HuH-7.5 (cell line): ENCODE measurements at regions not wholly inside any gene's neighbourhood (a gene's known extent, or its start where the extent isn't known, plus 50 kb on each side); places are given as distances from the start of the nearest gene placed in this dataset.
A peak's percentile ranks its signal among the peaks of the same experiment; 100 is the strongest.
"Not testable (repeated sequence)": the region's sequence is repeated elsewhere in the genome, so short reads cannot be mapped to it uniquely, and the experiment has no call there.

Experiments
- DNase-seq: peaks from one replicate; pipeline ENCODE4 v3.0.0; 2011; ENCODE audit warnings: low spot score

DNA sequence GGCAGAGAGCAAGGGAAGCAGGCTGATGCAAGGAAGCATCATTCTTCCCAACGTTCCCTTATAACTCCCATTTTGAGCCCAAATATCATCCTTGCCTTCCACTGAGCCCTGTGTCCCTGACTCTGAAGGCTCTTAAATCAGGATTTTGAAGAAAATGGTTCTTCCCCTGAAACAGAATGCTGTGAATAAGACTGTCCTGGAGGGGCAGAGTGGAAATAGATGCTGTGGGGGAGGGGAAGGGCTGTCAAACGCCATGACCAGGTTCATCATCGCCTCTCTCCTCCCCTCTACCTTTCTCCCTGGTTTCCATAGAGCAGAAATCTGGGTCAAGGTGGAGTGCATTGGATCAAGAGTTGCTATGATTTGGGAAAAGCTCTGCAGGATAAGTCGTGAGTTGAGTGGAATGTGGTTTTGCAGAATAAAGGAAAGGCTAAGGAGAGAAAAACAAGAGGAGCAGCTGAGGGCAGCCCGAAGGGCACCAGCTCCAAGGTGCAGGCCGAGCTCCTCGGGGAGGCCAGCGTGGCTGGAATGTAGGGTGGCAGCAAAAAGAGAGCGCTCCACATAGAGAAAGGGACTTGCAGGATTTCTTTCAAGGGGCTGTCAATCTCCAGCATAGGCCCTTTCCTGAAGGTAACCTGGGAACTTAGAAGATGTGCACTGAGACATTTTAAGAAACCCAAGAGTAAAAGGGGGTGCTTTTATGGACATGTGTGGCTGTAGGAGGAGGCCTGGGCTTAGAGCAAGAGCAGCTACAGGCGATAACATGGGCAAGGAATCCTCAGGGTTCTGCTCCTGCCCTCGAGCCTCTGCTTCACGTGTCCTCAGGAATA, 120.8 kb upstream of the CDYL start:
- DNase-seq, result no peak

DNA sequence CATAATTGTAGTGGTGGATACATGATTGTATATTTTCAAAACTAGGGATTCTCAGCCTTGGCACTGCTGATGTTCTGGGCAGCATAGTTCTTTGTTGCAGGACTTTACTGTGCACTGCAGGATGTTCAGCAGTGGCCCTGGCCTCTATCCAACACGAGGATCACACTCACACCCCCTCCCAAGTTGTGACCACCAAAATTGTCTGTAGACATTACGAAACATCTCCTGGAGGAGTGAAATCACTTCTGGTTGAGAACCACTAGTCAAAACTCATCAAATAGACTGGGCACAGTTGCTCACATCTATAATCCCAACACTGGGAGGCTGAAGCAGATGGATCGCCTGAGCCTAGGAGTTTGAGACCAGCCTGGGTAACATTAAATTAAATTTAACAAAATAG, 123.1 kb upstream of the CDYL start:
- DNase-seq, result no peak

DNA sequence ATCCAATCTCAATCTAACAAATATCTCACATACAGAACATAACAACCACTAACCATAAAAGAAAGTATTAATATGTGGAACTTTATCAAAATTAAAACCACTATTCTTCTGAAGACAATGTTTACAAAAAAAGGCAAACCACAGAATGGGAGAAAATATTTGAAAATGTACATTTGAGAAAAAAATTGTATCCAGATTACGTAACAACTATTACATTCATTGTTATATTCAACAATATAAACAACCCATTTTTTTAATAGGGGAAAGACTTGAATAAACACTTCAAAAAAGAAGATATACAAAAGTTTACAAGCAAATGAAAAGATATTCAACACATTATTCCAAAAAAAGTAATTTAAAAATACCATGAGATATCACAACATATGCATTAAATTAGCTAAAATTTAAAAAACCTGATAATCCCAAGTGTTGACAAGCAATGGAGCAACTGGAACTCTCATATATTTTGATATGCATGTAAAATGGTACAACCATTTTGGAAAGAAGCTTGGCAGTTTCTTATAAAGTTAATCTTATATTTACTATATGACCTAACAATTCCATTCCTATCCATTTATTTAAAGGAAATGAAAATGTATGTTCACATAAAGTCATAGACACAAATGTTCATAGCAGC, 124.3 kb upstream of the CDYL start:
- no peak for DNase-seq

DNA sequence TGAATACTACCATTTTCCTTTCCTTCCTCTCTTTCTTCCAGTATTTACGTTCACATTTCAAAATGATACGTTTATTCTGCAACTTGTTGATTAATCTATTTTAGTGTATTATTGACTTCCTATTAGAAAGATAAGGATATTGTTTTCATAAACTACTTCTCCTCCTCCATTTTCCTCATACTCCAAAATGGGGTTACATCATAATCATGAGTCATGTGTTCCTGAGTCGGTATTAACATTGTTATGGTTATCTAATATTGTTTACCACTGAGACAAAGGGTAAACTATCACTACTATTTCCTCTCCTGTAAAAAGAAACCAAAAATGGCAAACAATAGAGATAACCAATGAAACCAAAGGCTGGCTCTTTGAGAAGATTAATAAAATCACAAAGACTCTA, 126.5 kb upstream of the CDYL start:
- no peak for DNase-seq

DNA sequence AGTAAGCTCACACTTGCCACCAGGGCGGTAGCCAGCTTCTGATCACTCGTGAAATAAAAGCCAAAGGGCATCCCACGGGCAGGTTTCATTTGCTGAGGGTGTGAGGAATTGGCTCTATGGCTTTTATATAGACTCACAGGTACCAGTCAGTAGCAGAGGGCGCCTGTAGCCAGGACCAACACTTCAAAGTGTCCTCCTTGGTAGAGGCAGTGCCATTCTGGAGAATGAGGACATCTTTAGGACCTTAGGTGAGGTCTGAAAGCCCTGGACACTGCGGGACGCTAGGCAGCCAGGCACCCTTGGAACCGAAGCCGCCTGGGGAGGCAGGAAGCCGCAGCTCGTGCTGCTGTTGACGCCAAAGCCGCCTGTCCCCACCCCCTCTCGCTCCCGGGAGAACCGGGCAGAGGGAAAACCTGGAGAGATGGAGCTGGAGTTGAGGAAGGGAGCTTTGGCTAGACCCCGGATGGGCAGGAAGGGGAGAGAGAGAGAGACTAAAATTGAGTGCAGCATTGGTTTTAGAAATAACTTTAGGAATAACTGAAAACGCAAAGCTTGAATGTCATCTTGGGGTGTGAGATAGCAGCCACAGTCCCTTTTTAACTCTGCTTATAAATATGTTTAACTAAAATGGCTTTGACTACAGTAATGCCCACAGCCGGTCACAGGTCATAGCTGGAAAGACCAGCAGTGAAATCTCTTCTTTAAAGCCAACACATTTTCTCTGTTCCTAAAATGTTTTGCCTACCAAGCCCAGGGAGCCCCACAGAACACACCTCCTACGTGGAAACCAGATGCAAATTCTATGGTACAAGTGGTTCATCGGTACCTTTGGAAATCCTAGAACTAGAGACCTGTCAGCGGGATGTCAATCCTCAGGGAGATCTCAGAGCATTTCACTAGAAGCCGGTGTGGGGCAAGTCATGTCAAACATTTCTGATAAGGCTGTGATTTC, 128.5 kb upstream of the CDYL start:
- DNase-seq, result peak; percentile 13

DNA sequence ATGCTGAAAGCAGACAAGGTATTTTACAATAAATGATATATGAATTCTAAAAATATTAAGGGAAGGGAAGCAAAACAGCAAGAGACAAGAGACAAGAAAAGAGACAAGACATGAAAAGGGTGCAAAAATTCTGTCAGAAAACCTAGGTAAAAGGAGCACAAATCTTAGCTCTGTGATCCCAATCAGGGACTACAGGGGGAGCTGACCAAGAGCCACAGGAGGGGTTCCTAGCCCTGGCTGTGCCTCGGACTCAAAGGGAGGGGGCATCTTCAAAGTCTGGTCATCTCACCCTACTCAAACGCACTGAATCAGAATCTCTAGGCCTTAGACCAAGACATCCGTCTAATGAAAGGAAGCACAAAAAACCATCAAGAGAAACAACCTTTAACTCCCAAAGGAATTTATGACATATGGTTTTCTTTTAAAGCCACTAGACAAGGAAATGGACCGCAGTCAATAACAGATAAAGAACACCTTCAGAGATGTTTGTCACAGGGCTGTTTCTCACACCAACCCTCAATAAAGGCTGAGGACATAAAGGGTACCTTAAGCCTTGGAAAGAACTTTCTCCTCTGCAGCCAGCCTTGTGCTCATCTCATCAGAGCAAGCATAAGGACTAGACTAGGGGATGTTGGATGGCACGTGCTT, 130.4 kb upstream of the CDYL start:
- no peak for DNase-seq

DNA sequence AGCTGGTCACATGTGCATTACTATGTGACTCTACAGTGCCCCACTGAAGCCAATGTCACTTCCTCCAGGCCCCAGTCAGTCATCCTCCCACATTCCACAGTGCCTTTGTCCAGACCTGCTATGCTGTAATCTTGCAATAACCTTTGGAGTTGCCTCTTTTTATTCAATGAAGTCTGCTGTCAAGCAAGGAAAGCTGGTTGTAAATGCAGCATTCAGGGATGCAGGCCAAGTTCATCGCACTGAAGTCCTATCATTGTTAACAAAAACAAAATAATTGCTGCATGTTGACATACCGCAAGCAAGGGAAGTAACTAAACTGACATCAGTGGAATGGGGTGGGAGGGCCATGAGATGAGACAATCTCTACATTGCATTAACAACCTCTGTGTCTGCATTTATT, 131.2 kb upstream of the CDYL start:
- no peak for DNase-seq

DNA sequence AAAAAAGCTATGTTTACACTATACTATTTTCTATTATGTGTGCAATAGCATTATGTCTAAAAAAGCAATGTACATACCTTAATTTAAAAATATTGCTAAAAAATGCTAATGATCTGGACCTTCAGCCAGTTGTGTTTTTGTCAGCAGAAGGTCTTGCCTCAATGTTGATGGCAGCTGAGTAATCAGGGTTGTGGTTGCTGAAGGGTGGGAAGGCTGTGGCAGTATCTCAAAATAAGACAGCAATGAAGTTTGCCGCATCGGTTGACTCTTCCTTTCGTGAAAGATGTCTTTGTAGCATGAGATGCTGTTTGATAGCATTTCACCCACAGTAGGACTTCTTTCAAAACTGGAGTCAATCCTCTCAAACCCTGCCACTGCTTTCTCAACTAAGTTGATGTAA, 134.7 kb upstream of the CDYL start:
- DNase-seq, result no peak

DNA sequence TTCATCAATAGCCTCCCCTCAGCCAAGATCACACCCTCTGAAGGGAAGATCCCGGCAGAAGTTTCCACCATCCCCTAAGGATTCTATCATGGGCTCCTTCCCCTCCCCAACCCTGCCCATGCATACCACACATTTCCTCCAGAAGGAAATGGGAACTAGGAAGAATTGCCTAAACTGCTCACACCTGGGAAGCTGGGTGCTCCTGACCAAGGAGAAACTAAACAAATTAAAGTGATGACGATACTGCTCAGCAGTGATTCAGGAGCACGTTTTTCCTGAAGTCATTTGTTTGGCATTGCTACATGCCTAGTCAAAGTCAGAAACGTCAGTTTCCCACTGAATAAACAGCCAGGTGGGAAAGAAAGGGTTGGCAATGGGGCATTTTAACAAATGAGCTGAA, 136.1 kb upstream of the CDYL start:
- no peak for DNase-seq

DNA sequence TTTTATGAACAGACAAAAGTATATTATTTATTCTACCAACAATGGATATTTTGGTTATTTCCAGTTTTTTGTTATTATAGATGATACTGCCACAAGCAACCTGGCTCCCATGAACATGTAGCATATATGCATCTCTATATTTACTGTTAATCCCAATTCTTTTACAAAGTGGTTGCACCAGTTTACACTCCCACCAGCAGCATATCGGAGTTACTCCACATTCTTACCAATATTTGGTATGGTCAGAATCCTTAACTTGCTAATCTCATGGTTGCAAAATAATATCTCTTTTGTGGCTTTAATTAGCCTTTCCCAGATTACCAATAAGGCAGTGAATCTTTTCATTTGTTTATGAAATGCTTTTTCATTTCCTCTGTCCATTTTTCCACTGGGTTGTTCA, 137.6 kb upstream of the CDYL start:
- no peak for DNase-seq

DNA sequence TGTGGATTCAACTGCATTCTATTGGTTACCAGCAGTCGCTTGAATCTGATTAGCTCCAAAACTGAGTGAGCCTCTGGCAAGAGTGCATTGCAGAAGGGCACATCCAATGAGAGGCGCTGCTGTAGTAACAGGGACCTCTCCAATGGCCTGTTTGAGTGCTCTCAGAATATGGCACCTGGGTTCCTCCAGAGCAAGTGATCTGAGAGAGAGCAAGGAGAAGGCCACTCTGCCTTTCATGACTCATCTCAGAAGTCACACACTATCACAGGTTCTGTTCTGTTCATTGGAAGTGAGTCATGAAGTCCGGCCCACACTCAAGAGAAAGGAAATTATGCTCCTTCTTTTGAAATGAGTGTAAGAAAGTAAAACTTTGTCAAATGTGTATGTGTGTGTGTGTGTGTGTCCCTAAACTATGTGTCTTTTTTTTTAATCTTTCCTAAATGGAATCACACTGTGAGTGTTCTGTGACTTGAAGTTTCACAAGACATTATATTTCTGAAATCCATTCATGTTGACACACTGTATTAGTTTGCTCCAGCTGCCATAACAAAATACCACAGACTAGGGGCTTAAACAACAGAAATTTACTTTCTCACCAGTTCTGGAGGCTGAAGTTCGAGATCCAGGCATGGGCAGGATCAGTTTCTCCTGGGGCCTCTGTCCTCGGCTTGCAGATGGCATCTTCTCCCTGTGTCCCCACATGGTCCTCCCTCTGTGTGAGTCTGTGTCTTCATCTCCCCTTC, 138.3 kb upstream of the CDYL start:
- DNase-seq, result no peak

DNA sequence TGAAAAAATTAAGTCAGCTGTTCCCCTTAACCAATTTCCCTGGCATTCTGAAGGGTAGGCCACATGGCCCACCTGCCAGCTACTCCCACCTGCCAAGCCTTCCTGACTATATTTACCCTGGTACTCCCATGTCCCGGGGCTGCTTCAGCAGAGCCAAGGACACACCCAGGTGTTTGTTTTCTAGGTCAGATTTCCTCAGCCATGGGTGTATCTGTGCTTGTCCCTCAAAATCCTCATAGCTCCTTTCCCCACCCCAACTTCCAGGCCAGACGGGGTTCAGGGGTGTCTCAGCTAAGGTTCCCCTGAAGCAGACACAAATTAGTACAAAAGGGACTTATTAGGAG, 139.4 kb upstream of the CDYL start:
- no peak for DNase-seq

DNA sequence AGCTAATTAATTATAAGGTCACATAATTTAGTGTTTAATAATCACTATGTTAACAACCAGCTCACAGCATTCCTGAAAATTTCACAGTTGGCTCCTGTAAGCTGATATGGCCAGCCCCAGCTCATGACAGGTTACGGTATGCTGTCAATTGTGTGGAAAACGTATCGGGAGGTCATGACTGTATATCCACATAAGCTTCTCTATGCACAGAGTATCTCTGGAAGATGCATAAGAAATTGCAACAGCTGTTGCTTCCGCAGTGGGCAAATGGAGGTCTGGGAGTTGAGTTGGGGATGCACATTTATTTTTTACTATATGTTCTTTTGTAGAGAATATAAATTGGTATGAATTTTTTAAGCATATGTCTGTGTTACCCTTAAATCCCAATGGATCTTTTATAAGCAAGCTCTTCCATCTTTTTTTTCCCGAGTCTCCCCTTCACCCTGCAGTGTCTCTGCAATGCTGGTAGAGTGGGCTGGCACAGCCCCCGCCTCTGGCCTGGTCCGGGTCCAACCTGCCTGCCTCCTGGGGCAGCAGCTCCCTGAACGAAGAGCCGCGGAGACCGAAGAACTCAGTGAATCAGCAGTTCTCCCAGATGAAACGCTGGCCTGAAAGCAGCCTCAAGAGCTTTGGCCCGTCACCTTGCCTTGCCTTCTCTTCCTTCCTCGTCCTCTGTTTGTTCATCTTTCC, 139.9 kb upstream of the CDYL start:
- DNase-seq, result no peak

DNA sequence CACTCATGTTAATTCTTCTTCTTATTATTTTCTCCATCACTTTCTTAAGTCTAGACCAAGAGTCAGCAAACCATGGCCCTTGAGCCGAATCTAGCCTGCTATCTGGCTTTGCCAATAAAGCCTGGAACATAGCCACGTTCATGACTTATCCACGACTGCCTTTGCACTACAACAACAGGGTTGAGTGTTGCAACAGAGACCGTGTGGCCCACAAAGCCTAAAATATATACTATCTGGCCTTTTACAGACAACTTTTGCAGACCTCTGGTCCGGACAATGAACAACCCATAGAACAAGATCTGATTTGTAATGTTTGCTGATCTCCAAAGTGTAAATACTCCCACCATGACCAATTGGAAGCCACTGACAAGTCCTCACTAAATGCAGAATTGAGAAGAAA, 140.5 kb upstream of the CDYL start:
- DNase-seq, result no peak

DNA sequence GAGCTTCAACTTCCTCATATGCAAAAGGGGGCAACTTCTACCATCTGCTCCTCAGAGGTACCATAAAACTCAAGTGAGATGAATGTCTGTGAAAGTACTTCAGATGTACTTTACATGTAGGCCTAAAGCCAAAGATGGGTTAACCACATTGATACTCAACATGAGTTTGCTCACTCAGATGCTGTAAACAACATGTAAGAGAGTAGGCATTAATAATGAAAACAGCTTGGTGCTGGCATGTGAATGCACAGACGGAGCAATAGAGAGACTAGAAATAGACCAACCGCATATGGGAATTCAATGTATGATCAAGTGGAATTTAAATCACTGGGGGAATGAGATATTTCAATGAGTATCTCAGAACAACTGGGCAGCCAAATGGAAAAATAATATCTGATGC, 143.8 kb upstream of the CDYL start:
- no peak for DNase-seq

DNA sequence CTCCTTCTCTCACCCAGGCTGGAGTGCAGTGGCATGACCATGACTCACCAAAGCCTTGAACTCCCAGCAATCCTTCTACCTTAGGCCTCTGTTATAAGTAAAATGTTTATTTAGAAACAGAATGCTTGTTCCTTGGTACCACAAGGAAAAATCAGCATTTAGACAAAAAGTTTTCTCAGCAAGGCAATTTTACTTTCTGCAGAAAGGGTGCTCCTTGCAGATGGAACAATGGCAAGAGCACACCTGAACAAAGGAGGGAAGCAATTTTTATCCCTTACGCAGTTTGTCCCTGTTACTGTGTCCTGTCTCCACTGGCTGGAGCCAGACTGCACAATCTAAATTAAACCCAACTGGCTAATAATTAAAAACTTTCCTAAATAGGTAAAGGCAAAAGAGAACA, 146.4 kb upstream of the CDYL start:
- DNase-seq, result not testable (repeated sequence)

DNA sequence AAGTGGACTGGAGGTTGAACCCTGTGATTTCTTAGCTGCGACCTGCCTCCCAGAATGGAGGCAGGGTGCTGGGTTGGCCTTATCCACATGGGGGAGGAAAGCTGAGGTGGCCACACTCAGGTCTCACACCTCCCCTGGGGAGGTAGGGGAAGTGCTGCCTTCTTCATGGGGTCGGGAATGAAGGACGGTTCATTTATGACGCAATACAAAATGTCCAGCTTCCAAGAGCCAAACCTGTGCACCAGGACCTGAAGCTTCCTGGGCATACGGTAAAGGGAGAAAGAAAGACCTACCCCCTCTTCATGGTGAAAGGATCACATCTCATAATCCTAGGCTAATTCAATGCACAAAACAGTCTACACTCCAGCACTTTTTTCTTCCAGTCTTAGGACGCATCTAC, 150.6 kb upstream of the CDYL start:
- DNase-seq, result no peak

DNA sequence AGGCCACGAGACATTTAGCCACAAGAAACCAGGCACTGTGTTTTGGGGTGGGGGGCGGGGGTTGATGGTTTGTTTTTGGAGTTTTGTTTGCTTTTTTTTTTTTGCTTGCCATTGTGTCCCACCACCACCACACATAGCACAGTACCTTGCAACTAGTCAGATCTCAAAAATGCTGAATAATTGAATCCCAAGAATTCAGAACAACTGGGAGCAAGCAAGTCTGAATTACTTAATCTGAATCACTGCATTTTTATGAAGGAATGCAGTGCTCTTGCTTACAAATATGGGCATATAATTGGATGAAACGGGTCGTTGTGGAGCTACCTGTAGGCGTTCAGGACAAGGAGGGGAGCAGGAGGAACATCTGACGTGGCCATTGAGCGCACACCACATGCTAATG, 151.5 kb upstream of the CDYL start:
- DNase-seq, result no peak

DNA sequence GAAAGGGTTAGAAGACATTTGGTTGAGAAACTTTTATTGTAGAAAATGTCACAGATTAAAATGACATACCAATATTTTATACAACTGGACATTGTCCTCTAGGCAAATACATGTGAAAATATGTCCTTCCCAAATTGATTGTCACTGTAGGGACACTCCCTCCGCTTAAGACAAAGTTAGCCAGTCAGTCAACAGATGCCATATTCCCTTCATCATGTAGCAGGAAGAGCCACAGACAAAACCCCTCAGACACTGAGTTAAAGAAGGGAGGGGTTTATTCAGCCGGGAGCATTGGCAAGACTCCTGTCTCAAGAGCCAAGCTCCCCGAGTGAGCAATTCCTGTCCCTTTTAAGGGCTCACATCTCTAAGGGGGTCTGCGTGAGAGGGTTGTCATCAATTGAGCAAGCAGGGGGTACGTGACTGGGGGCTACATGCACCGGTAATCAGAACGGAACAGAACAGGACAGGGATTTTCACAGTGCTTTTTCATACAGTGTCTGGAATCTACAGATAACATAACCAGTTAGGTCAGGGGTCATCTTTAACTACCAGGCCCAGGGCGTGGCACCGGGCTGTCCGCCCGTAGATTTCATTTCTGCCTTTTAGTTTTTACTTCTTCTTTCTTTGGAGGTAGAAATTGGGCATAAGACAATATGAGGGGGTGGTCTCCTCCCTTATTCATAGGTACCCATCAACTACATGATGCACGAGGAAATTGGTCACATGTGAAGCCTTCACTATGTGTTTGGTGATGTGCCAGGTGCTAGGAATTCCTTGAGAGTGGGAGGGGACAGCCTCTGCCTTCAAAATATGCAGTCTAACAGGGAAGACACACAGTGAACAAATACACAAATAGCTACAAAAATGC, 155.7 kb upstream of the CDYL start:
- DNase-seq, result no peak

DNA sequence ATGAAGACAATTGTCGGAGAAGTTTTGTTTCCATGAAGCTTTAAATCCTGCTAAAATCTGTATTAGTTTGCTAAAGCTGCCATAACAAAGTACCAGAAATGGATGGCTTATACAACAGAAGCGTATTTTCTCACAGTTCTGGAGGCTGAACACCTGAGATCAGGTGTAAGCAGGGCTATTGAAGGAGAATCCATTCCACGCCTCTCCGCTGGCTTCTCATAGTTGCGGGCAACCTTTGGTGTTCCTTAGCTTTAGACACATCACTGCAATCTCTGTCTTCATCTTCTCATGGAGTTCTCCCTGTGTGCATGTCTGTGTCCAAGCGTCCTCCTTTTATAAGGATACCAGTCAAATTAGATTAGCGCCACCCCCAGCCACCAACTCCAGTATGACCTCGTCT, 159.9 kb upstream of the CDYL start:
- DNase-seq, result no peak
